ENCODE measurements at regions not wholly inside any gene's neighbourhood (a gene's known extent, or its start where the extent isn't known, plus 50 kb on each side); places are given as distances from the start of the nearest gene placed in this dataset.
"Not testable (repeated sequence)": the region's sequence is repeated elsewhere in the genome, so short reads cannot be mapped to it uniquely, and the experiment has no call there.

DNA sequence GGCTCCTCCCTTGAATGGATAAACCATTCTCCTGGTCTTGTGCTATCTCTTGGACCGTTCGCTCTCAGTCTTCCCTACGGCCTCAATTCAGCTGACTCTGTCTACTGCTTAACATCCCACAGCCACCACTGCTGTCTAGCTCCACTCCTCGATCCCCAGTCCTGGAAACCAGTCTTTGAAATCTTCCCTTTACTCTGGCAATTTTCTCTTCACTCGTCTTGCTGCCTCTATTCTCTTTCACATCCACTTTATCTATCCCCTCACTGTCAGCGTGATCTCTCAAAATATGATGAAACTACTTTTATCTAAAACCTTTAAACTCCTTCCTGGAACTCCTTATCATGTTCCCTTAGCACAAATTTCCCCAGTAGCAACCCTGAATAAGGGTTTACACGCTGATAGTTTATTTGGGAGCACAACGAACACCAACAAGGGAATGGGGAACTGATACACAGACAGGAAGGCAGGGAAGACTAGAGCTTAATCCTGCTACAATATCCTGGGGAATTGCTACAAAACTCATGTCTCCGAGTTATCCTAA lies 131.6 kb upstream of the SAMSN1 start:
- DNase-seq = no peak

DNA sequence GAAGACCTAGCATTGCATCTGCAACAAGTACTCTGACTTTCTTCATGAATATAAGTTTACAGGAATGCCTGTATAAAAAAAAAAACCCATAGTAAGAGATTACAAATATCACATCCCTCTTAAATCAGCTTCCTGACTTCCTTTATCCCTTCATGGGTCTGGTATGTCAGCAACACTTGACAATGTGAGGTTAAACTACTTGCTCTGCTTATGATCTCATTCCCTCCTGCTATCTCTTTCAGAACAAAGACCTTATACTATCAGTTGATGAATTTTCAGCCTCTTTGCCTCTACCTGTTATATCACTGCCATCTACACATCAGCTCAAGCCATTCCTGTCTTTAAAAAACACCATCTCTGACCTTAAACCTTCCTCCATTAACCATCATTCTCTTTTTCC lies 130.9 kb upstream of the SAMSN1 start:
- no peak for DNase-seq

DNA sequence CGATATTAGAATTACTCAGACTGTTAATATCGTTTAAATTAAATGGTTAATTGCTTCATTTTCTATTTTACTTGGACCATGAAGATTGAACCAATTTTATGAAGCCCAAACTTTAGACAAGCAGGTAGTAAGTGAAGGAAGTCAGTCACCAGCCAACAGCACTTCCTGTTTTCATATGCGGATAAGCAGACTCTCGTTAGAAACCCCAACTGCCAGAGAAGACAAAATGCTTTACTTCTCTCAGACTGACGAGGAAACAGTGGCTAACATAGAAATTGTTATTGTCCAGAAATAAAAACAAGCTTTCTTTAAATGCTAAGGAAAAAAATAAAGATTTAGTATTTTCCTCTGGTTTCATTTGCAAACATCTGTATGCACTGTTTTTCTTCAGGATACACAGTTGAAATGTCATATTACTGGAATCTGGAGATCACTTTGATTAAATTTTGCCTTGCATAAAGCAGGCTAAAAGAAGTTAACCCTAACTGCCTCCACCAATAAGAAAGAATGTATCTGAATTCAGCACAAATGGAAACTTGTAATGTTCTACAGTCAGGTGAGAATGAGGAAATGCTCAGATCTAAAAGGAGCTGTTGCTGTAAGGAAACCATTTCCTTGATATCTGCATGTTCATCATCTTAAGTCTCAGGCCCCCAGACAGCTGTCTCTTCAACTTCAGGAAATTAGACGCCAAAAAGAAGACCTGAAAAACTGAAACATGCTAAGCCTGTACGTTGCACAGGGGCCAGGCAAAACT lies 129.8 kb upstream of the SAMSN1 start:
- DNase-seq = no peak

DNA sequence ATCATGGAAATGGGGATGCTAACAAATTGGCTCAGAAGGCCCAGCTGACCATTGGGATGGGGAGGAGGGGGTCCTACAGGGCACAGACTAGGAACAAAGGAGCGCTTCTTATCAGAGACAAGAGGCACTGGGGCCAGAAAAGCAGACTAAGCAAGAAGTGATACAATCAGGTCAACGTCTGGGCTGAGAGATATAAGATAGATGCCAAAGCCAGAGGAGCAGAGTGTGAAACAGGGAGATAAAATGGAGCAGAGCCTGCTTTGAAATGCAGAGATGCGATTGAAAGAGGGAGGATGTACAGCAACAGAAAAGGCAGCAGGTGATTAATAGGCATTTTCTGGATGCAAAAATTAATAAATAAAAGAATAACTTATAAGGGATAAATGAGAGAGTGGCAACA lies 127.5 kb upstream of the SAMSN1 start:
- DNase-seq = no peak

DNA sequence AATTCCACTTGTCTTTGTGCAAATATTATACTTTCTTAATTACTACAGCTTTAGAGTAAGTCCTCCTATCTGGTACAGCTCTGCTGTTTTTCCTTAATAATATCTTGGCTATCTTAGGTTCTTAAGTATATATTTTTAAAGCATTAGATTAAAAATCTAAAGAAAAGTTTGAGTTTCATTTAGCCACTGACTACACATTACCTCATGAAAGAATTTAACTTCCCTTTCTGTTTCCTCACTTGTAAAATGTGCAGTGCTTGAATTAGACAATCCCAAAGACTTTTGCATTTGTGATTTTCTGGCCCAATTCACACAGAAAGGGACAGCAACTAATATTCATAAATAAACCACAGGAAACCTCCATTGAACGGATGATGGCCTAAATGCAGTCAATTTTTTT lies 126.4 kb upstream of the SAMSN1 start:
- DNase-seq = no peak

DNA sequence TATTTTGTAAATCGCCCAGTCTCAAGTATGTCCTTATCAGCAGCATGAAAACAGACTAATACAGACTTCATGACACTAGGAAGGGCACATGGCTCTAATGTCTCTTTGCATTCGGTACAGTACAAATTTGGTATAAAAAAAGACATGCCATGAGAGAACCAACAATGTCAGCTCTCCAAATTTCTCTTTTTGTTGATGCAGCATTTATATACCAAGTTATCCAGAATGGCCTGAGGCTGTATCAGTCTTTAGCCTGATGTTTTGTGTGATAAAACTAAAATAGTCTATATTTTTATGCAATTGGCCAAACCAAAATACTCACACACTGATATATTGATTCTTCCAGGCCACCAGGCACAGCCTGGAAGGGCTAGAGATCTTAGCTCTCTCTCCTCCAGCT lies 124.3 kb upstream of the SAMSN1 start:
- DNase-seq = no peak

DNA sequence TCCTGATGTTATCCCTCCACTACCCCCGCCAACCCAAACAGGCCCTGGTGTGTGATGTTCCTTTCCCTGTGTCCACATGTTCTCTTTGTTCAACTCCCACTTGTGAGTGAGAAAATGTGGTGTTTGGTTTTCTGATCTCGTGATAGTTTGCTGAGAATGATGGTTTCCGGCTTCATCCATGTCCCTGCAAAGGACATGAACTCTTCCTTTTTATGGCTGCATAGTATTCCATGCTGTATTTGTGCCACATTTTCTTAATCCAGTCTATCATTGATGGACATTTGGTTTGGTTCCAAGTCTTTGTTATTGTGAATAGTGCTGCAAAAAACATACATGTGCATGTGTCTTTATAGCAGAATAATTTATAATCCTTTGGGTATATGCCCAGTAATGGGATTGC lies 123.0 kb upstream of the SAMSN1 start:
- DNase-seq = not testable (repeated sequence)

DNA sequence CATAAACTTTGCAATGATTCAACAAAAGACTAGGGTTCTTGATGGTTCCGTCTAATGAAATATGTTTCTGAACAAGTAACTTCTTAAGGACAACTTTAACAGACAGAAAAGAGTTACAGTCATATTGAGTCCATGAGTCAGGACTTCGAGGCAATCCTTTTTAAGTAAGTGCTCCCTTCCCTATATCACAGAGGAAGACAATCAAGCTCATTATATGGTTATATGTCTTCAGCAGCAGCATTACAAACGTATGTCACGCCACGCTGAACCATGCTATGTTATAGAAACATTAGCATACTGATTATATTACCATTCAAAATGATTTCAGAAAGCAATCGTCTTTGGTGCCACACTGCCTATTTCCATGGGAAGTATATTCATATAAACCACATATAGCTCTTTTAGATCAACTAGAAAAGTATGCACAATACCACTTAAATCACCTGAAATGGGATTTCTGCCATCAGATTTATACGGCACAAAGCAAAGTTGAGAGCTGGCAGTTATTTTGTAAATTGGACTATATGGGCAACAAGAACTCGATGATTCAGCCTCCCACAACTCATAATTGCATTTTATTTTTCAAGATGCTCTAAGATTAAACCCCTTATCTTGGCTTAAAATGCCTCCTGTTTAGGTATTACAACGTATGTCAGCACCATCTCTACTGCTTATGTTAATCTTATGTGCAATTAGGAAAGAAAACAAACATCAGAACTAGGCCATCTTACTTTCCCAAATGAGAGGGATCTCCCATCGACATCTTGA lies 111.3 kb upstream of the SAMSN1 start:
- no peak for DNase-seq

DNA sequence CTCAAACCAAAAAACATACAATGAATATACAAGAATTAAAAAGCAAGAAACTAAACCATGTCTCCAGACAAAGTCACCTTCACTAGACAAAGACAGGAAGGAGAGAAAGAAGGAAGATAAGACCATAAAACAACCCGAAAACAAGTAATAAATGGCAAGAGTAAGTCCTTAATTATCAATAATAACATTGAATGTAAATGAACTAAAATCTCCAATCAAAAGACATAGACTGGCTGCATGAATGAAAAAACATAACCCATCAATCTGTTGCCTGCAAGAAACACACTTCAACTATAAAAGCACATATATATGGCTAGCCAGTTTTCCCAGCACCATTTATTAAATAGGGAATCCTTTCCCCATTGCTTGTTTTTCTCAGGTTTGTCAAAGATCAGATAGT lies 100.8 kb upstream of the SAMSN1 start:
- no peak for DNase-seq

DNA sequence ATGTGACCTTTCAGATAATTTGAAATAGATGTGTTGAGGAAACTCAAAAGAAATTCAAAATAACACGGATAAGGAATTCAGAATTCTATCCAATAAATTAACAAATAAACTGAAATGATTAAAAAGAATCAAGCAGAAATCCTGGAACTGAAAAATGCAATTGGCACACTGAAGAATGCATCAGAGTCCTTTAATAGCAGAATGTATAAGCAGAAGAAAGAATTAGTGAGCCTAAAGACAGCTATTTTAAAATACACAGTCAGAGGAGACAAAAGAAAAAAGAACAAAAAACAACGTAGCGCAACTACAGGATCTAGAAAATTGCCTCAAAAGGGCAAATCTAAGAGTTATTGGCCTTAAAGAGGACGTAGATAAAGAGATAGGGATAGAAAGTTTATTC lies 99.6 kb upstream of the SAMSN1 start:
- DNase-seq = no peak

DNA sequence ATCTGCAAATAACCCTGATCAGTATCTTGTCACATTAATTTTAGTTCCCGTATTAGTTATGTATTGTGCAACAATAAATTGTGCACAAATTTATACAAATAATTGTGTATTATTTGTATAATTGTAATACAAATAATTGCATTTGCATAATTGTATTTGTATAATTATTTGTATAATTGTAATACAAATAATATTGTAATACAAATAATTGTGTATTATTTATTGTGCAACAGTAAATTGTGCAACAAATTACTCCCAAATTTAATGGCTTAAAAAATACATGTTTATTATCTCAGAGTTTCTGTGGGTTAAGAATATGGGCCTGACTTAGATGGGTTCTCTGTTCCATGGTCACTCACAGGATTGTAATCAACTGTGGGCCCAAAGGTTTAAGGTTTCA lies 86.2 kb upstream of the SAMSN1 start:
- DNase-seq = no peak

DNA sequence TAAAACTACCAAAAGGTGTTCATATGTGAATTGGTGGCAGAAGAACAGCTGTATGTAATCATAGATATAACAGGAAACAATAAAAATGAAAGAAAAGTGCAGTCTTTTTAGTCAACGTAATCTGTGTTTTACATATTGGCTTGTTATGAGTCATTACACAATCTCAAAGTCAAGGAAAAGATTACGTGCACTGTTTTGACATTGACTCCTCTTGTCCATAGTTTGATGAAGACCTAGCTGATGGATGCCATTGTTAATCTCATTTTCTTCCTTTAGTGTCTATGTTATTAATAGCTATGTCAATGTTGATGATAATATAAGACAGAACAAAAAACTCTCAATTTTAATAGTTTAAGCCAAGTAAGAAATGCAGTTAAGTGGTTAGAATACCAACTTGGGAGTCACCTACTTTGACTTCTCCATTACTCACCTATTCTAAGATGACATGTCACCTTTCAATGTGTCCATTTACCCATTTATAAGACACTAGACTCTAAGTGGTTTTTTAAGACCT lies 84.5 kb upstream of the SAMSN1 start:
- no peak for DNase-seq

DNA sequence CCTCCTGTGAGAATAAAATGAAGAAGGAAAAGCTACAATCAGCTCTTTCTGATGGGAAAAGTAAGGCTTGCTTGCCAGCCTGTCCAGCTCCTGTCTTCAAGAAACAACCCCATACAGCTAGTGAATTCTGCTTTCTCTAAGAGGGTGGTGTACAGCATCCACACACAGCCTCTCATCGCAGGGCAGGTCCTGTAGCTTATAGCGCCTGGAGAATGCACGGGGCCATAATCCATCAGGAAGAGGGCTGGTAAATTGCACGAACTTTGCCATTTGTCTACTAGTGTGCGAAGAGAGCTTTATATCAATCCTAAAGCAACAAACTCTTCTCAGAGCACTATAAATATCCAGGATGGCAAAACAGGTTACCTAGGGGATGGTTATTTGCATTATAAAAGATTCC lies 83.3 kb upstream of the SAMSN1 start:
- no peak for DNase-seq

DNA sequence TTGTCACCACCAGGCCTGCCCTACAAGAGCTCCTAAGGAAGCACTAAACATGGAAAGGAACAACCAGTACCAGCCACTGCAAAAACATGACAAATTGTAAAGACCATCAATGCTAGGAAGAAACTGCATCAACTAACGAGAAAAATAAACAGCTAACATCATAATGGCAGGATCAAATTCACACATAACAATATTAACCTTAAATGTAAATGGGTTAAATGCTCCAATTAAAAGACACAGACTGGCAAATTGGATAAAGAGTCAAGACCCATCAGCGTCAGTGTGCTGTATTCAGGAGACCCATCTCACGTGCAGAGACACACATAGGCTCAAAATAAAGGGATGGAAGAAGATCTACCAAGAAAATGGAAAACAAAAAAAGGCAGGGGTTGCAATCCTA lies 77.0 kb upstream of the SAMSN1 start:
- DNase-seq = not testable (repeated sequence)

DNA sequence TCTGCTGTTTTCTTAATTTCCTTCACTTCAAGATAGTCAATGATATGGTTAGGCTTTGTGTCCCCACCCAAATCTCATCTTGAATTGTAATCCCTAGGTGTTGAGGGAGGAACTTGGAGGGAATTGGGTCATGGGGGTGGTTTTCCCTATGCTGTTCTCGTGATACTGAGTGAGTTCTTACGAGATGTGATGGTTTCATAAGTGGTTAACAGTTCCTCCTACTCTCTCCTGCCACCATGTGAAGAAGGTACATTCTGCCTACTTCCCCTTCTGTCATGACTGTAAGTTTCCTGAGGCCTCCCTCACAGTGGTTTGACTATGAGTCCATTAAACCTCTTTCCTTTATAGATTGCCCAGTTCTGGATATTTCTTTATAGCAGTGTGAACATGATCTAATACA lies 74.0 kb upstream of the SAMSN1 start:
- no peak for DNase-seq

DNA sequence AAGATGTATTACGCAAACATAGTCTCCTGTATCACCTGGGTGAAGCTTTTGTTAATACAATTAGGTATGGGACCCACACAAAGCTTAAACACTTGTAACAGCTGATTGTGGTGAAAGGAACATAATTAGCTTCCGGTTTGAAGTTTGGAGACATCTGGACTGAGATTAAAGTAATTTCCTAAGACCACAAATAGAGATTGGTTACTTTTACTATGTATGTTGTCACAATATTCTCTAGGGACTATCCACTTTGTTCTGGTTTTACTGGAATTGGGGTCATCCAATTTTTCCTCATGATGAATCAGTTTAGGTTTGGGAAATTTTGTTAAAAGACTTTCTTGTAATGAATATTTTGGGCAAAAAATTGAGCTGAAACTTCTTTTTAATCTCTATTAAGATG lies 71.8 kb upstream of the SAMSN1 start:
- no peak for DNase-seq

DNA sequence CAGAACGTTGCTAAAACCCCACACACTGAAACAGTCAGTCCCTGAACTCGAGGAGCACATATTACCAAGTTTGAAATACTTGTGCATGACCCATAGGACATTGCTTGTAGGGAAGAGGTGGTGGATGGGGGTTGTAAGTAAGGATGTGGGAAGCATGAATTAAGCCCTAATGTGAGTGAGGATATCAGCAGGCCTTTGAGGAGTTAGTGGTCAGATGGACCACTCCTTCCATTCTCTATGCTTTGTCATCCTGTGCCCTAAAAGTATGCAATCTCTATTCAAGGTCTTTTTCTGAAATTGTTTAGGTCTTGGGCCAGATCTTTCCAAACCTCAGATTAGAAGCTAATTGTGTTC lies 70.9 kb upstream of the SAMSN1 start:
- no peak for DNase-seq

DNA sequence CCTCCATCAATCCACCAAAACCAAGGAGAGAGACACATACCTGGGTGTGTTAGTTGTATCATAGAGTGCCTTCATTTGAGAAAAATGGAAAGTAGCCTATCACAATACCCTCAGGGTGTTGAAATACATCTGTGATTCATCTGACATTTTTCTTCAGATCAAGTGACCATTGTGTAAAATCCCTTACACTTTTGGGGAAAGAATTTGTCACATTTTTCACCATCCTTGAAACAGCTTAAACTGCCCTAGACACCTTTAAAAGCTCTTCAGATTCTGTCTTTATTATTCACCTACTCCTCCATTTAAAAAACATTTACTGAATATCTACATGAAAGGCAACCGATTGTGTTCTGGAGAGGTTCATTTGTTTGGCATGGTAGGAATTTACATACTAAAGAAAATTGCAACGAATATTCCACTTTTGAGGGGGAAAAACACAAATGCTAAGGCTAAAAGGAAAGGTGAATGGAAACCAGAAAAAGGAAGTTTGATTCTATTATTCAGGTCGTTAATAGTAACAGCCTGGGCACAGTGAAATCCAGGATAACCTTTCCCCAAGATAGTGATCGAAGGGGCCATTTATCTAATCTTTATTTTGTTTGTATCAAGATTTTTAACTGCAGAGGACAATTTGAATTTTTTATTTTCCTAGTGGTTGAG lies 70.4 kb upstream of the SAMSN1 start:
- DNase-seq = no peak

DNA sequence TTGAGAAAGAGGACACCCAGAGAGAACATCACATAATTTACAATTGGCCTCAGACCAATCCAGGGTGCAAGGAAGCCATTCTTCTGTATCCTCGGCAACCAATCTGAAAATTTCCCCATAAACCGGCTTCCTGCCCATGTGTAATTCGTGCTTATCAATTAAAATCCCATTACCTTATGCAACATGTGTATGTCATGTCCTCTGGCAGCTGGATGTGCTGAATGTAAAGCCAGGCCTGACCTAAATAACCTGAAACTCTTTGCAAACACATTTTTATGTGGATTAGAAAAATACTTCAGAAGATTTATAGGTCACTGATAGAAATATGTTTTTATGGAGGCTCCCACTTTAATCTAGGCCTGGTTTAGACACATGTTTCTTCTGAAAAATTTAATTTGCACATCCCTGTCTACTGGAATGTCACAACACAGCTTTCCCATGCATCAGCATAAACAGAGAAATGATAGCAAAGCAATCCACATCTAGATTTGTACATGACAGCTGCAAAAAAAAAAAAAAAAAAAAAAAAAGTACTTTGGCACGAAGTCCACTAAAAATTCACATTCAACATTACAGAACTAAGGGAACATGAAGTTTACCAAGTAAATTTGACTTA lies 69.4 kb upstream of the SAMSN1 start:
- DNase-seq = no peak

DNA sequence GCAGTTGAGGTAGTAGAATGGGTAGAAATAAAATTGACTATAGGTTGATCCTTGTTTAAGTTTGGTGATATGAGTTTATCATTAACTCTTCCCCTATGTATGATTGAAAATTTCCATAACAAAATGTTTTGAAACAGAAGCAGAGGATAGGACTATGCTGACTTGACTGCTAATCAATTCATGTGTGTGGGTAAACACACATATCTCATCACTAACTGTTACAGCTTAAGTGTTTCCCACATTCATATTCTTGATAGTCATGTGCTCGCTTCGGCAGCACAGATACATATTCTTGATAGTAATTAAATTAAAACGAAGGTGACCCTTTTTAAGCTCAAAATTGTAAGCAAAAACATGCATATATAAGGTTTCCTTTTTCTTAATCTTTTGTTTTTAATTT lies 68.2 kb upstream of the SAMSN1 start:
- no peak for DNase-seq

DNA sequence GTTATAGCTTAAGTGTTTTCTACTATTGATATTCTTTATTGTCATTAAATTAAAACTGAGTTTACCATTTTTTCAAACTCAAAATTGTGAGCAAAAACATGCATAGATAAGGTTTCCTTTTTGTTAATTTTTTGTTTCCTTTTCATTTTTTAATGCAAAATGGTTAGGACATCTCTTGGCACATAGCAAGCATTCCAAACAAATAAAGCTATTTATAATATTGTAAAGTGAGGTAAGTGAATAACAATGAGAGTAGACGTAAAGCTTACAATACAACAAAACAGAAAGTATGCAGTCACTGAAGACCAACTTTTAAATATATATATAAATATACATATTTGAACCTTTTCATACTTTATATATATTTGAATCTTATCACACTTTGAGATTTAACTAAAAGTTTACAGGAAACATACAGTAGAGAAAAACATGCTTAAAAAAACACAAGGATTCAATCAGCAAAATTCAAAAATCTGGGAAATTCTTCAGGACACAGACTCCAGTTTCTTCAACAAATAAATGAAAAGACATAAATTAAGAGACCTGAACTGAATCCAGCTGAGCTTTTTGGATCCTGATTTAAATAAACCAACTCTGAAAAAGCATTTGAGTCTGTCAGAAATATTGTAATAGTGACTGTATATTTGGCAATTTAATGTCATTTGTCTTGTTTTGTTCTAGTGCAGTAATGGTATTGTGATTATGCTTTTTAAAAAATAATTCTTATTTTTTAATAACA lies 67.5 kb upstream of the SAMSN1 start:
- no peak for DNase-seq

DNA sequence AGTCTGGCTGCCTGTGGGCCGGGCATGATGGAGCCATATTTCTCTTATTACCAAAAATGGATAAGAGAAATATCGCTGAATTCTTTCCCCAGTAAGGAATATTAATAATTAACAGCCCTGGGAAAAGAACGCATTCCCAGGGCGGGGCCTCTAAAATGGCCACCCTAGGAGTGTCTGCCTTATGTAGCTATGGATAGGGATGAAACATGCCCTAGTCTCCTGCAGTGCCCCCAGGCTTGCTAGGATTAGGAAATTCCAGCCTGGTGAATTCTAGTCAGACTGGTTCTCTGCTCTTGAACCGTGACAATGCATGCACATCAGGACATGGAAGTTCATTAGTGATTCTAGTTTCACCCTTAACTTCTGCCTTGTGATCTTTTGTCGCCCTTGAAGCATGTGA lies 64.0 kb upstream of the SAMSN1 start:
- not testable (repeated sequence) for DNase-seq
